ENCODE measurements at regions not wholly inside any gene's neighbourhood (a gene's known extent, or its start where the extent isn't known, plus 50 kb on each side); places are given as distances from the start of the nearest gene placed in this dataset.
"Not testable (repeated sequence)": the region's sequence is repeated elsewhere in the genome, so short reads cannot be mapped to it uniquely, and the experiment has no call there.

GRCh38 chr5:110812639-110813038, 73.8 kb downstream of the SLC25A46 start:
- H3K36me3 ChIP-seq (replicated peaks), result no peaks in the 10 kb centered on the region
- TF ChIP-seq CTCF (IDR thresholded peaks at IDR 0.05; ENCODE audit: low read depth, low read length, missing control alignments), result no peak
- no peak overlapping the region for H3K4me3 ChIP-seq (ENCODE audit: low read depth, low read length)
- DNase-seq, result no peak
- H3K27ac ChIP-seq, result no peak overlapping the region
- in situ Hi-C loops (cut with HindIII; ENCODE audit: low pct_ligation_motif_present, low sequenced_read_pairs), result no loop called here
- no peaks in the 10 kb centered on the region for H3K27me3 ChIP-seq (replicated peaks)

GRCh38 chr5:110815916-110816605, 77.3 kb downstream of the SLC25A46 start:
- peak; percentile 53 for DNase-seq
- Histone ChIP-seq H3K27me3 (replicated peaks) (no peaks in the 10 kb centered on the region), H3K4me3 (ENCODE audit: low read depth, low read length) (no peak overlapping the region), H3K36me3 (replicated peaks) (no peaks in the 10 kb centered on the region), H3K27ac (peak overlapping the region; percentile 45)
- no peak for TF ChIP-seq CTCF (IDR thresholded peaks at IDR 0.05; ENCODE audit: low read depth, low read length, missing control alignments)
- in situ Hi-C loops (cut with HindIII; ENCODE audit: low pct_ligation_motif_present, low sequenced_read_pairs), result no loop called here

GRCh38 chr5:110817459-110817858, 78.7 kb downstream of the SLC25A46 start:
- no peak for TF ChIP-seq CTCF (IDR thresholded peaks at IDR 0.05; ENCODE audit: low read depth, low read length, missing control alignments)
- Histone ChIP-seq H3K27ac (no peak overlapping the region), H3K4me3 (ENCODE audit: low read depth, low read length) (no peak overlapping the region), H3K36me3 (replicated peaks) (no peaks in the 10 kb centered on the region), H3K27me3 (replicated peaks) (no peaks in the 10 kb centered on the region)
- DNase-seq, result peak; percentile 24
- in situ Hi-C loops (cut with HindIII; ENCODE audit: low pct_ligation_motif_present, low sequenced_read_pairs), result no loop called here

GRCh38 chr5:110823571-110823970, 84.8 kb downstream of the SLC25A46 start:
- DNase-seq, result no peak
- no peak for TF ChIP-seq CTCF (IDR thresholded peaks at IDR 0.05; ENCODE audit: low read depth, low read length, missing control alignments)
- in situ Hi-C loops (cut with HindIII; ENCODE audit: low pct_ligation_motif_present, low sequenced_read_pairs), result no loop called here

GRCh38 chr5:110824936-110825441, 86.2 kb downstream of the SLC25A46 start:
- in situ Hi-C loops (cut with HindIII; ENCODE audit: low pct_ligation_motif_present, low sequenced_read_pairs), result no loop called here
- Histone ChIP-seq H3K4me3 (ENCODE audit: low read depth, low read length) (no peak overlapping the region), H3K27ac (no peak overlapping the region), H3K36me3 (replicated peaks) (no peaks in the 10 kb centered on the region), H3K27me3 (replicated peaks) (no peaks in the 10 kb centered on the region)
- TF ChIP-seq CTCF (IDR thresholded peaks at IDR 0.05; ENCODE audit: low read depth, low read length, missing control alignments), result no peak
- no peak for DNase-seq

More at GRCh38 chr5:110823571-110823970, 84.8 kb downstream of the SLC25A46 start:
- no peak overlapping the region for H3K4me3 ChIP-seq (ENCODE audit: low read depth, low read length)
- no peaks in the 10 kb centered on the region for H3K36me3 ChIP-seq (replicated peaks)
- H3K27me3 ChIP-seq (replicated peaks), result no peaks in the 10 kb centered on the region
- H3K27ac ChIP-seq, result no peak overlapping the region

GRCh38 chr5:110832683-110833082, 93.9 kb downstream of the SLC25A46 start:
- Histone ChIP-seq H3K27ac (no peak overlapping the region), H3K4me3 (ENCODE audit: low read depth, low read length) (no peak overlapping the region), H3K27me3 (replicated peaks) (no peaks in the 10 kb centered on the region), H3K36me3 (replicated peaks) (no peaks in the 10 kb centered on the region)
- in situ Hi-C loops (cut with HindIII; ENCODE audit: low pct_ligation_motif_present, low sequenced_read_pairs), result no loop called here
- TF ChIP-seq CTCF (IDR thresholded peaks at IDR 0.05; ENCODE audit: low read depth, low read length, missing control alignments), result no peak
- no peak for DNase-seq

- in situ Hi-C loops (cut with HindIII; ENCODE audit: low pct_ligation_motif_present, low sequenced_read_pairs); DNase-seq; H3K27me3 ChIP-seq (replicated peaks); H3K27ac ChIP-seq; H3K4me3 ChIP-seq (ENCODE audit: low read depth, low read length); H3K36me3 ChIP-seq (replicated peaks): not testable (repeated sequence)
Measured at GRCh38 chr5:110834933-110835332, 96.1 kb downstream of the SLC25A46 start.

Measured in brain microvascular endothelial cell (primary cell).